ENCODE measurements at regions not wholly inside any gene's neighbourhood (a gene's known extent, or its start where the extent isn't known, plus 50 kb on each side); places are given as distances from the start of the nearest gene placed in this dataset.

DNA sequence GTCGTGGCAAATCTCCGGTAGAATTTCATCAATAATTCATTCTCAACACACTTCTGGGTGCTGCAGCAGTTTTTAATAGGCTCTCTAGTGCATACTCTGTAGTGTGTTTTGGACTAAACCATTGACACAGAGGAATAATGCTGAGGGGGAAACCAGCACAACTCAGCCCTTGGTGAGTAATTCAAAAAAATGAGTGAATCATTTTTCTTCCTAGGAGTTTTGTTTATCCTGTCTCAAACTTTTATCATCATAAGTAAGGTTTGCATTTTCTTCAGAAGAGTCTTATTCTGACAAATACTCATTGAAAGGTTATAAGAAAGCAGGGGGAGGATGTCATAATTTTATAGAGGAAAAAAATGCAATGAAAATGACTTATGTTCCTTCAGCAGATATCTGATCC is 2542.7 kb downstream of the PCDH7 start:
- H3K27me3 ChIP-seq (replicated peaks; ENCODE audit: insufficient read depth), result no peaks in the 10 kb centered on the region
- 83% methylated on average over 2 of the region's 2 CpGs for WGBS
- H3K27ac ChIP-seq, result no peak overlapping the region
- no peak for TF ChIP-seq POLR2A (IDR thresholded peaks at IDR 0.05)
- TF ChIP-seq, protein P1, sequence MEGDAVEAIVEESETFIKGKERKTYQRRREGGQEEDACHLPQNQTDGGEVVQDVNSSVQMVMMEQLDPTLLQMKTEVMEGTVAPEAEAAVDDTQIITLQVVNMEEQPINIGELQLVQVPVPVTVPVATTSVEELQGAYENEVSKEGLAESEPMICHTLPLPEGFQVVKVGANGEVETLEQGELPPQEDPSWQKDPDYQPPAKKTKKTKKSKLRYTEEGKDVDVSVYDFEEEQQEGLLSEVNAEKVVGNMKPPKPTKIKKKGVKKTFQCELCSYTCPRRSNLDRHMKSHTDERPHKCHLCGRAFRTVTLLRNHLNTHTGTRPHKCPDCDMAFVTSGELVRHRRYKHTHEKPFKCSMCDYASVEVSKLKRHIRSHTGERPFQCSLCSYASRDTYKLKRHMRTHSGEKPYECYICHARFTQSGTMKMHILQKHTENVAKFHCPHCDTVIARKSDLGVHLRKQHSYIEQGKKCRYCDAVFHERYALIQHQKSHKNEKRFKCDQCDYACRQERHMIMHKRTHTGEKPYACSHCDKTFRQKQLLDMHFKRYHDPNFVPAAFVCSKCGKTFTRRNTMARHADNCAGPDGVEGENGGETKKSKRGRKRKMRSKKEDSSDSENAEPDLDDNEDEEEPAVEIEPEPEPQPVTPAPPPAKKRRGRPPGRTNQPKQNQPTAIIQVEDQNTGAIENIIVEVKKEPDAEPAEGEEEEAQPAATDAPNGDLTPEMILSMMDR (IDR thresholded peaks at IDR 0.05), result no peak
- no peaks in the 10 kb centered on the region for H3K36me3 ChIP-seq
- no peaks in the 10 kb centered on the region for H3K4me1 ChIP-seq (replicated peaks)
- no peak for DNase-seq (ENCODE audit: low spot score)
- no peak overlapping the region for H3K4me3 ChIP-seq
- intact Hi-C loops (cut with DNase I), result no loop called here
- no peaks in the 10 kb centered on the region for H3K9me3 ChIP-seq

DNA sequence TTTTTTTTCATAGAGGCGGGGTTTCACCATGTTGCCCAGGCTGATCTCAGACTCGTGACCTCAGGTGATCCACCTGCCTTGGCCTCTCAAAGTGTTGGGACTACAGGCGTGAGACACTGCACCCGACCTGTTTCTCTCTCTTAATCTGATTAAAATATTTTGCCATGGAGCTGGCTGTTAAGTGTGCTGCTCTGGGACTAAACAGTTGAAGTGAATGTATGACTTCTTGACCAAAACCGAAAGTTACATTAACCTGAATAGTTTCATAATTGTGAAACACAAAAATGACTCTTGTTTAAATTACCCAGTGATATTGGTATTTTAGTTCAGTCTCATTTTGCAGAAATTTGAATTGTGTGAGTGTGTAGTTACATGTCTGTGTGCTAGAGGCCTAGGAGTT is 2548.6 kb downstream of the PCDH7 start:
- Histone ChIP-seq H3K4me3 (no peak overlapping the region), H3K4me1 (replicated peaks) (no peaks in the 10 kb centered on the region), H3K36me3 (no peaks in the 10 kb centered on the region), H3K27ac (no peak overlapping the region), H3K9me3 (no peaks in the 10 kb centered on the region), H3K27me3 (replicated peaks; ENCODE audit: insufficient read depth) (no peaks in the 10 kb centered on the region)
- DNase-seq (ENCODE audit: low spot score), result no peak
- TF ChIP-seq, protein P1 (IDR thresholded peaks at IDR 0.05), result no peak
- no peak for TF ChIP-seq POLR2A (IDR thresholded peaks at IDR 0.05)
- TF ChIP-seq POLR2AphosphoS5 (IDR thresholded peaks at IDR 0.05), result no peak
- 85% methylated on average over 5 of the region's 5 CpGs for WGBS
- intact Hi-C loops (cut with DNase I), result no loop called here

DNA sequence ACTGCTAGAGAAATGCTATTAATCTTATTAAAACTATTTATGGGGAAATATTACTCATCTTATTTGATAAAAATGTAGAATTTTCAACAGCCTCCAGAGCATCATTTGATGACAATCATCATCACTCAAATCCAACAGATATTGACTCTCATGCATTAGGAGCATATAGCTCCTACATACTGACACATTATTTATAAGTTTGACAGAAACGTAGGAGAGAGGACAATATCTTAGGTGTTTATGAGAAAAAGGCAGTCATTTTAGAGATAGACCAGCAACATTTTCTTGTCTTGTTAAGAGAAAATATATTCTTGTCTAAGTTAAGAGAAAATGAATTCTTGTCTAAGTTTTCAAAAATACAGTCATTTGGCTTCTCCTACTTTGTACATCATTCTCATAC is 2550.2 kb downstream of the PCDH7 start:
- intact Hi-C loops (cut with DNase I), result no loop called here
- TF ChIP-seq POLR2AphosphoS5 (IDR thresholded peaks at IDR 0.05), result no peak
- TF ChIP-seq, protein P1 (IDR thresholded peaks at IDR 0.05), result no peak
- TF ChIP-seq POLR2A (IDR thresholded peaks at IDR 0.05), result no peak
- Histone ChIP-seq H3K4me3 (no peak overlapping the region), H3K4me1 (replicated peaks) (no peaks in the 10 kb centered on the region), H3K27ac (no peak overlapping the region), H3K27me3 (replicated peaks; ENCODE audit: insufficient read depth) (no peaks in the 10 kb centered on the region), H3K9me3 (no peaks in the 10 kb centered on the region), H3K36me3 (no peaks in the 10 kb centered on the region)
- DNase-seq (ENCODE audit: low spot score), result no peak
- 63% methylated on average over 1 of the region's 1 CpG for WGBS

DNA sequence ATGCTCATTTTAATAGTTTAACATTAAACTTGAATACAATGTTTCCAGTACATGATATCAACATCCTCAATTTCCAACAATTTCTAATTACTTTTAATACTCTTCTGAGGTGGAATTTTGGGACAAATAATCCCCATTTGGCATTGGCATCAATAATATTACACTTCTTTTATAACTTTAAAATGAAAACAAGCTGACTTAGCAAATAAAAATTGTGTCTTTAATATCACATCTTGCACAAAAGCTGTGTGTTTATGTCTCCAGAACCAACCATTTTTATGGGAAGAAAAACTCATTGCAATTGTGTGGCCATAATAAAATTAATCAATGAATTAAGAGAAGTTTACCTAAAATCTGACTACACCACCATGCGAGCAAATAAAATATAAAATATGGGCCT is 2552.6 kb downstream of the PCDH7 start:
- no peaks in the 10 kb centered on the region for H3K27me3 ChIP-seq (replicated peaks; ENCODE audit: insufficient read depth)
- TF ChIP-seq POLR2A (IDR thresholded peaks at IDR 0.05) (no peak), POLR2AphosphoS5 (IDR thresholded peaks at IDR 0.05) (no peak)
- TF ChIP-seq, protein P1 (IDR thresholded peaks at IDR 0.05), result no peak
- no peaks in the 10 kb centered on the region for H3K9me3 ChIP-seq
- H3K27ac ChIP-seq, result no peak overlapping the region
- H3K4me1 ChIP-seq (replicated peaks), result no peaks in the 10 kb centered on the region
- H3K4me3 ChIP-seq, result no peak overlapping the region
- no peaks in the 10 kb centered on the region for H3K36me3 ChIP-seq
- DNase-seq (ENCODE audit: low spot score), result no peak
- 83% methylated on average over 1 of the region's 1 CpG for WGBS
- intact Hi-C loops (cut with DNase I), result no loop called here

DNA sequence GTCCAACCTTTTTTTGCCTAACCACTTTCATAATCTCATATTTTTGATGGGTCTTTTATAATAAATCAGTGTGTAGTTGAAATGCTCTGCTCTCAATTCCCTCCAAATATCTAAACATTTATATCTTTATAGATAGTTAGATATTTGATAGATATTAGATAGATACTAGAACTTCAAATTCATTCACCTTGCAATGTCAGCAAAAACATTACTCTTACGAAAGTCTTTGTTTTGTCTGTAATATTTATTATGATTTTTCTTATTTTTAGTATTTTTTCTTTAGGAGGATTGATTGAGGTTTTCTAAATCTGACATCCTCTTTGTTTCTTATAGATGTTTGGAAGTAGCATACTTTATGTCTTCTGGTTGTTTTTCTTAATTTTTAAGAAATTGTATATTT is 2563.6 kb downstream of the PCDH7 start:
- no peaks in the 10 kb centered on the region for H3K9me3 ChIP-seq
- H3K4me3 ChIP-seq, result no peak overlapping the region
- H3K27ac ChIP-seq, result no peak overlapping the region
- no peaks in the 10 kb centered on the region for H3K36me3 ChIP-seq
- DNase-seq (ENCODE audit: low spot score), result no peak
- intact Hi-C loops (cut with DNase I), result no loop called here
- WGBS, result 84% methylated on average over 1 of the region's 1 CpG
- H3K4me1 ChIP-seq (replicated peaks), result no peaks in the 10 kb centered on the region
- no peaks in the 10 kb centered on the region for H3K27me3 ChIP-seq (replicated peaks; ENCODE audit: insufficient read depth)
- TF ChIP-seq POLR2A (IDR thresholded peaks at IDR 0.05) (no peak), POLR2AphosphoS5 (IDR thresholded peaks at IDR 0.05) (no peak)
- TF ChIP-seq, protein P1 (IDR thresholded peaks at IDR 0.05), result no peak
